Kidney capillary endothelial cell (primary cell): ENCODE measurements at regions not wholly inside any gene's neighbourhood (a gene's known extent, or its start where the extent isn't known, plus 50 kb on each side); places are given as distances from the start of the nearest gene placed in this dataset.

Experiments
- DNase-seq: peaks from one replicate; pipeline ENCODE4 v3.0.0-alpha.2; 2018; ENCODE audit warnings: low spot score

DNA sequence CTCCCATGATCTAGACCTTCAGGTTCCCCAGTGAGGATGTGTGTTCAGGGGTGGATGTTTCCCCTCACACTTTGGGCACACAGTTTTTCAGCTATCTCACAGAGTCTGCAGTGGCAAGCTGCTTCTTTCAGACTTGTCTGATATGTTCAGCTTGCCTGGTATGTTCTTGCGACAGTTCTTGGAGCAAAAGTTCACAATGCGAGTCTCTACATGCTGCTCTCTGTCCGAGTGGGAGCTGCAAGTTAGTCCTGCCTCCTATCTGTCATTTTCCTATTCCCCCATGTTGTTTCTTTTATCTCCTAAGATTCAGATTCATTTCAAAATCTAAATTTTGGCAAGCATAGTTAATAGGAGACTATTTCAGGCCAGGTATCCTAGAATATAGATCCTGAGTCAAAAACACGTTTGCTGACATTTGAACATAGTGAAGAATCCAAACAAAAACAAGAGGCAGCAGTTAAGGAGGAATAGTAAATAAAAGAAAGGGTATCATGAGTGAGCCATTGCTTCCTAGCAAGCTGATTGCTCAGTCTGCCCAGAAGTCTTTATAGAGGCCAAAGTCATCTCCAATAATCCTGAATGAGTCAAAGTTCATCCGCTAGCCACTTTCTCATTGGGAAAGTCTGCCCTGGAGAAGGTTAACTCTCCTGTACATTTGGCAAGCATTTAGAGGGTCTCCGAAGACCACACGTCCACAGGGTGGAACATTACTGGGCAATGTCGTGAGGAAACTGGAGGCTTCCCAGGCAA lies 140.2 kb upstream of the MOCS1 start:
- DNase-seq: no peak

DNA sequence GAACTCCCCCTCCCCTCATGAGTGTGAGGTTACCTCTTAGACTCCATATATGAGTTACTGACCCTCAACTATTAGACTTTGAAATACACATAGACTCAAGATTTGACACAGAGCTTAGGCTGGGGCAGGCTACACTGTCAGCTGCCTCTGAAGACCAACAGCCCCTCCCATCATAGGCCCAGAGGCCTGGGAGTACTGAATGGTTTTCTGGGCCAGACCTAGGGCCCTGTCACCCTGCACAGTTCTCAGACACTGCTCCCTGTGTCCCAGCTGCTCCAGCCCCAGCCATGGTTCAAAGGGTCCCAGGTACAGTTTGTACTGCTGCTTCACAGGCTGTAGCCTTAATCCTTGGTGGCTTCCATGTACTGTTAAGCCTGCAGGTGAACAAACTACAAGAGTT lies 132.1 kb upstream of the MOCS1 start:
- DNase-seq: no peak

DNA sequence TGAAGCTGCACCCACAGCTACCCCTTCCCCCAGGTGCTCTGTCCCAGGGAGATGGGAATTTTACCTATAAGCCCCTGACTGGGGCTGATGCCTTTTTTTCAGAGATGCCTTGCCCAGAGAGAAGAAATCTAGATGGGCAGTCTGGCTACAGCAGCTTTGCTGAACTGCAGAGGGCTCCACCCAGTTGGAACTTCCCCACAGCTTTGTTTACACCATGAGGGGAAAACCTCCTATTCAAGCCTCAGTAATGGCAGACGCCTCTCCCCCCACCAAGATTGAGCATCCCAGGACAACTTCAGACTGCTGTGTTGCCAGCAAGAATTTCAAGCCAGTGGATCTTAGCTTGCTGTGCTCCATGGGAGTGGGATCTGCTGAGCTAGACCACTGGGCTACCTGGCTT lies 122.6 kb upstream of the MOCS1 start:
- DNase-seq: no peak

DNA sequence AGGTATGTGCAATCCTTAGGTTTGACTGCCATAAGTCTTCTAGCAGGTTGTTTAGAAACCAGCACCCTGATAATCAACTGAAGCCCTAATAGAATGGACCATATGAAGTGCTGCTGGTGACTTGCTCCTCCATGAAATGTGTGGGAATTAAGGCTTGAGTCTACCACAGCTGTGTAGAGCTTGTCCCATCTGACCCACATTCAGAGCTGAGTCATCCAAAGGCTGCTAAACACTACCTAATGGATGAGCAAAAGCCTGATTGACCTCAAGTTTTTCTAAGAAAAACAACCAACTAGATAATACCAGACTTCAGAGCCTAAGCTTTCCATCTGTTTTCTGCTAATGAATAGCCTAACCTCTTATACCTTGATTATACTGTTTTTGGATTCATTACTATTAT lies 120.3 kb upstream of the MOCS1 start:
- DNase-seq: no peak

DNA sequence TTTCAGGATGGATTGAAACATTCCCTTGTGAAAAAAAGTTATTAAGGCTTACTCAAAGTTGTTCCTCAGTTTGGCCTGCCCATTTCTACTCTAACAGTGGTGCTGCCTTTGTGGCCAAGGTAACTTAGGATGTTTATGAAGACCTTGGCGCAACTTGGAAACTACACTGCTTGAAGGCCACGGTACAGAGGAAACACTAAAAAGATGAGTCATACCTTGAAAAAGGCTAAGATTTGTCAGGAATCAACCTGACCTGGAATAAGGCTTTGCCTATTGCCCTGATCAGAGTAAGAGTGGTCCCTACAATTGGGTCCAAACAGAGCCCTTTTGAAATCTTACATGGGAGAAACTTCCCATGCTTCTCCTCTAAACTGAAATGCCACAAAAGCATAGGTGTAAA lies 119.9 kb upstream of the MOCS1 start:
- DNase-seq: no peak

DNA sequence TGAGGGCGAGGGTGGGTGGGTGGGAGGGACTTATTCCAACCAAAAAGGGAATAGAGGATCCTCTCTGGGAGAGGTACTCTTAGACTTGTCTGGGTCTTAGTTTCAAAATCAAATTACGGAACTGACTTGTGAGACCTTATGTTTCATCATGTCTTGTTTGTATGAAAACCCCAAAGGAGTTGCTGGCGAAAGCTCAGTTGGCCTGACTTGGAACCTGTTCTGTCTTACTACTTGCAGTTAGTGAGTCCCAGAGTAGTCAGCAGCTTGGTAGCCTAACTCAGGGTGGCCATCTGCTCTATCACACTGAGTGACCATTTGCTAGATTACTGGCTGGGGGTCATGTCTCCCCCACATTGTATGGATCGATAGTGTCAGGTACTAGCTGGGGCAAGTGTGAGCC lies 114.9 kb upstream of the MOCS1 start:
- no peak for DNase-seq

DNA sequence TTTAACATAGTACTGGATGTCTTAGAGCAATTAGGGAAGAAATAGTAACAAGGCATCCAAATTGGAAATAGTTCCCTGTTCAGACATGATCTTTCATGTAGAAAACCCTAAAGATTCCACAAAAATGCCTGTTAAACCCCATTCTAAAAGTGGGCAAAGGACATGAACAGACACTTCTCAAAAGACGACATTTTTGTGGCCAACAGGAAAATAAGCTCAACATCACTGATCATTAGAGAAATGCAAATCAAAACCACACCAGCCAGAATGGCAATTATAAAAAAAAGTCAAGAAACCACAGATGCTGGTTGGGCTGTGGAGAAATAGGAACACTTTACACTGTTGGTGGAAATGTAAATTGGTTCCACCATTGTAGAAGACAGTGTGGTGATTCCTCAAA lies 109.9 kb upstream of the MOCS1 start:
- DNase-seq: no peak

DNA sequence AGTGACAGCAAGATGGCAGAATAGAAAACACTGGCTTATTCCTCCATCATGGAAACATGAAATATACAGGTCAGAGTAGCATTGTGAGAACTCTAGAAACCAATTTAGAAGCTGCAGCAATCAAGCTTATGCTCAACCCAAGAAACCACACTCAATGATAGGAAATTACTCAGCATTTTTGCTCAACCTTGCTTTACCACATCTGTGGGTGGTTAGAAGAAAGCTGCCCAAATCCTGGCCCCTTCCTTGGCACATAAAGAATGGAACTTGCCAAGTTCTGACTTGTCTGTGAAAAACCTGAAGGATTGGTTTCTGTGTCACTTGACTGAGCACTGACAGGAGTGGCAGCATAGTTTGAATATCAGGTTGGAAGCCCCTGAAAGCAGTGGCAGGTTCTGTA lies 108.0 kb upstream of the MOCS1 start:
- no peak for DNase-seq

DNA sequence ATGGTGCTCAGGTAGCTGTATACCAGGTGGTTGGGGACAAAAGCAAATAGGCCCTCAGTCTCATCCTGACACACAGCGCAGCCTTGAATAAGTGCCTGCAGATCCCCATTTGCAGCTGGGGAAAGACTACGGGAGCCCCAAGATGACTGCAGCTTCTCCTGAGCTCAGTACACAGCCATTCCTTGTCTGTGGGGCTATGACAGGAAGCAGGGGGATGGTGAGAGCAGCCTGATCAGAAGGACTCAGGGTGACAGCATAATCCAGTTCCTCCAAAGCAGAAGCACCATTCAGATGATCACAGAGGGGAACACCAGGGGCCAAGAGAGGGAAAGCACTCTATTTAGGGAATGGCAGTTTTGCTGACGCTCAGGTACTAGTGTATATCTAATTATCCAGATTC lies 104.8 kb upstream of the MOCS1 start:
- DNase-seq: no peak

DNA sequence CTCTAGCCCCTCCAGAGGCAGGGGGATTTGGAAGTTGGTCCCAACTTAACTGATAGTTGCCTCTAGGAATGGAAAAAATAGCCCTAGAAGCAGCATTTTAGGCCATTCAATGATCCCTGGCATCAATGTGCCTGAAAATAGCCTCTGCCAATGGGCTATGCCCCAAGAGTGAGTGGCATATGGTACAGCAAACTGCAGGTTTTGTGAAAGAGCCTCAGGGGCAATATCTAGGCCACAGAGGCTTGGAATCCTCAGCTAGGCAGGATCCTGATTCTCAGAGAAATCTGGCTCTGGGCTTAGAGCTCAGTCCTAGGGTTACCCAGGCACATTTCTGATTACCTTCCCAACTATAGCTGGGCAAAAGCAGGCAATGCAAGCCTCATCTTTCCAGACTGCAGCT lies 104.4 kb upstream of the MOCS1 start:
- no peak for DNase-seq

DNA sequence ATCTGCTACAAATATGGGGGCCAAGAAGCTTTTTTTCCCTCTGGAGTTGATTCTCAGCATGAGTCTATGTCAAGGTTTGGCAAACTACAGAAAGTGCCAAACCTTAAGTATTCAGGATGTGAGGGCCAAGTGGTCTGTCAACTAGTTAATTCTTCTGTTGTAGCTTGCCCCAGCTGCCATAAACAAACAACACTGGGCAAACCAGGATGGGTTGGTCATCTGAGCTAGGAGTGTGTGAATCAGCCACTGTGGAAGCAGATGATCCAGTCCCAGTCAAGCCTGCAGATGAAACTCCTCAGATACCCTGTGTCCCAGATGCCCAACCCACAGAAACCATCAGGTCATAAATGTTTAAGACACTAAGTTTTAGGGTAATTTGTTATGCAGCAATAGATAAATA lies 103.0 kb upstream of the MOCS1 start:
- DNase-seq: no peak

DNA sequence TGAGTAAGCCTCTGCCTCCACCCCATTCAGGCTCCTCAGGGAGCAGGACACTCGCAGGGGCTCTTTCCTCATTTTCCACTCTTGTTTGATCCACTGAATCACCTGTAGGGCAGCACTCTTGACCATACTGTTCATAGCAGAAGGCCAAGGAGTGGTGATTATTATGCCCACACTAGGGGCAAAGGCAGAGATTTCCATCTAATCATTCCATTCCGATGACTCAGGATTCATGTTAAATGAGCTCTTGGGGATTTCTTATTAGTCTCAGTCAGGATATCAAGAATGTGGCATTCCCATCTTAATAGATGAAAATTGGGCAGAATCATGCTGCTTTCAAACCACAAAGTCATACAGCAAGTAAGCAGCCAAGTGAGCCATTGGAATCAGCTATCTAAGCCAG lies 101.9 kb upstream of the MOCS1 start:
- DNase-seq: no peak

DNA sequence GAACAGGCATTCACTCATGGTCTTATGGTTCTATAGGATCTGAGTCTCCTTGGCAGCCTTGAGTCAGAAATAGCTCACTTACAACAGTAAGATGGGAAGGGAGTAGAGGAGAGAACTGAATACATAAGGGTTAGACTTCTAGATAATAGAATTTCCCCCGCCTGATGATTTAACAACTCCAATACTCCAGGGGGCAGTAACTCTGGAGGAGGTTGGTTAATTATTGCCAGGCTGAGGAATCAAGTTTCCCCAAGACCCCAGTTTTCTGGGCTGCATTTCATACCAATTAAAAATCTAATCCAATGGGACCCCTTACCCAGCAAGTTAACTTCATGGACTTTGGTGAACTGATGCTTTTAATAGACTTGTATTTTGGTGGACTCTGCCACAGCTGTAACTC lies 94.2 kb upstream of the MOCS1 start:
- no peak for DNase-seq

DNA sequence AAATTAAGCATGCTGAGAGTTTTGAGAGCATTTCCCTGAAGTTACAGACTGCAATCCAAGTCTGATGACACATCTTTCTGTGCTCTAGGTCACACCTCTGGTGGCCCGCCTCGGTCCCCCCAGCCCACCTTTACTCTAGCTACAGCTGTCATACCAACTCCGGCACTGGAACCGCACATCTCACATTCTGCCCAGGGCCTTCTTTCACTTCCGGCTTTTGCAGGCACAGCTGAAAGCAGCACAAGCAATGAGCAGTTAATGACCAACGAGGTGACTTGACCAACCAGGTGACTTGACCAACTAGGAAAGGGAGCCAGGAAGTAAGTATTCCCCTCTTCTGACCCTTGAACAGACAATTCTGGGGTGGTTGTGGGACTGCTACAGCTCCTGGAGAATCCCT lies 88.6 kb upstream of the MOCS1 start:
- no peak for DNase-seq

DNA sequence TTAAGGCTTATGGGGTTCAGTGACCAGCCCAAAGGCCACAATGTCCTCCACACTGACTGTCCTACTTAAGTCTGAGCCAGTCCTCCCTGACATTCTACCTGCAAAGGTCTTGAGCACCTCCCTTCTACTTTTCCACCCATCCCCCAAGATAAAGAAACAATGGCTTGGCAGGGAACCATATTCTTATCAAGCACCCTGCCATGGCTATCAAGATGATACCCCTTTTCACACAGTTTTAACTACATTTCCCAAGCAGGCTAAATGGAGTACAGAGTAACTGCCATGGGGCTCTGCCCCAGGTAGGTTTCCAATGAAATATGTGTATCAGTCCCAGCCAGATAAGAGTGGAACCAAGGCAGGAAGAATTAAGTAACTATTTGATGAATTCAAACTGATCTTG lies 85.9 kb upstream of the MOCS1 start:
- no peak for DNase-seq

DNA sequence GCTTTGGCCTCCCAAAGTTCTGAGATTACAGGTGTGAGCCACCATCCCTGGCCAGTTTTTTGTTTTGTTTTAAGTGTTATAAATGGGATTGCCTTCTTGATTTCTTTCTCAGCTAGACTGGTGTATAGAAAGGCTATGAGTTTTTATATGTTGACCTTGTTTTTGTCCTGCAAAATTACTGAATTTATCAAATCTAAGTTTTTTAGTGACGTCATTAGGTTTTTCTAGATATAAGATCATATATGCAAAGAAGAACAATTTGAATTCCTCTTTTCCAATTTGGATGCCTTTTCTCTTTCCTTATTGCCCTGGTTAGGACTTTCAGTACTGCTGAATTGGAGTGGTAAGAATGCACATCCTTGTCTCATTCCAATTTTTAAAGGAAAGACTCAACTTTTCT lies 81.3 kb upstream of the MOCS1 start:
- no peak for DNase-seq

DNA sequence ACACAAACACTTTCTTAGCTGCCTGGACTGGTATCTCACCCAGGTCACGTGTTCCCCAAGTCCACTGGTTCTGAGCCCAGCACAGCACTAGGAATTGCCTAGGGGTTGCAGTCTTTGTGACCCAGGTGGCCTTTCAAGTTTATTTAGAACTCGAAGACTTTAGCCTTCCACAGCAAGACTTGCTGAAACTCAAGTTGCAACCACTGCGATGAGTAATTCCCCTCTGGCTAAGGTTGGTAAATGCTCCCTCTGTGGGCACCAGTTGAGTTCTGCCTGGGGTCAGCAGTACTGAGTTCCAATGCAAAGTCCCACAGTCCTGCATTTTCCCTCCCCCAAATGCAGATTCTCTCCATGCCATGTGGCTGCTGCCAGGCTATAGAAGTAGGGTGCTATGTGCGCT lies 77.6 kb upstream of the MOCS1 start:
- no peak for DNase-seq

DNA sequence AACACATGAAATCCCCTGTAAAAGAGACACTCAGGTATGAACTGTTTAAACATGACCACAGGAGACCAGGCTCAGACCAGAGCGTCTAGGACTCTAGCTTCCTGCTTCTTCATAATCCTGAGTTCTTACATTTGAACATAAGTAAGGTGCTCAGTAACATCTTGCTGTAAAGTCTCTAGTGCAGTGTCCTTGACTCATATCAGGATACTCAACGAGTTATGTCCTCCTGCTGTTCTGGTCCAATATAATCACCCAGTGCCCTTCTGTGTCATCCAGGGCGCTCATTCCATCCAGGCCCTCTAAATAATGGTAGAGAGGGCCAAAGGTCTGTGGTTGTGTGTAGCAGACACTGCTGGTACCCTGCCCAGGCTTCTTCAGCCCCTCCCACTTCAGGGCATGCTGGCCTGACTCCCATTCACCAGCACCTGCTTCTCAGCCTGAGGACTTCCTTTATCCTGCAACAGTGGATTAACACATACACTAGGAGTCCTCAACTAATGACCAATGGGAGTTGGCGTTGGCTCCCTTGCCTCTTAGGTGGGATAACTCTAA lies 66.8 kb upstream of the MOCS1 start:
- no peak for DNase-seq

DNA sequence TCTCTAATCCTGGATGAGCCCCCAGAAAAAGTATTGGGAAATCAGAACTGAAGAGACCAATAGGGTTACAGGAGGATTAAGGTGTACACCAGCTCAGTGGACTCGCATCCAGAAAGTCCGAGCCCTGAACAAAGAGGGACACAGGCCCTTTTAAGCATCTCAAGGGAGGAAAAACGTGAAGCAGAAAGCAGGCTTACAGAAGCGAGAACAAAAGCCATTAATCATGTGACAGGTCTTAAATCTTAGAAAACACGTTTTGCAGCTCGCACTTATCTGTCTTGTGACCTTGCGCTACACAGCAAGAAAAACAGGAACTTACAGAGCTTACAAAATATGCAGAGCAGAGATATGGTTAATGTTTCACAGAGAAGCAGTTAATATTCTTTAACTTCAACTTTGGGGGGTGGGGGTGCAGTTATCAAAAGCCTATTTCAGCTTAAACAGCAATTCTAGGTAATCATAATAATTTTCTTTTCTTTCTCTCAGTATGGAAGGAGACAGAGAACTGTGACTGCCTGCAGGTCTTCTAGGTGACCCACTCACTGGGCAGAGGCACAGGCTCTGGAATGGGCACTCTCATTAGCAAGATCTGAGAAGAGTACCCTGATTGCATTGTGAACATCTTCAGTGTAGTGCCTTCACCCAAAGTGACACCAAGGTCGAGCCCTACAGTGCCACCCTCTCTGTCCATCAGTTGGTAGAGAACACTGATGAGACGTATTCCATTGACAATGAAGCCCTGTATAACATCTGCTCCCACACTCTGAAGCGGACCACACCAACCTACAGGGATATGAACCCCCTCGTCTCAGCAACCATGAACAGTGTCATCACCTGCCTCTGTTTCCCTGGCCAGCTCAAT lies 65.0 kb upstream of the MOCS1 start:
- DNase-seq: no peak

DNA sequence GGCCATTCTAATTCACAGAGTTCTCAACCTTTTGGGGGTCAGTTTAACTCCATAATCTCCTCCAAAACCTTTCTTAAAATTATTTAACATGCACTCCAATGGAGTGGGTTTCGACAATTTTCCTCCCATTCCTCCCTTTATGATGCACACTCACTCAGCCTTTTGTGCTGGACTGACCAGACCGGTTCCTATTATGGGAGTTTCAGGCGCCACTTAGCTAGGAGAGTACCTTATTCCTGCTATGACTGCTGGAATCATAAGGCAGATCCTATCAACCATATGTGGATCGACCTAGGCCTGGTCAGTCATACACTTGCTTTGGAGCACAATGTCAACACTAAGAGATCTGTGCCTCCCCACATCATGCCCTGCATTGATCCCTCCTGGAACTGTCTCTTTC lies 63.9 kb upstream of the MOCS1 start:
- DNase-seq: no peak

DNA sequence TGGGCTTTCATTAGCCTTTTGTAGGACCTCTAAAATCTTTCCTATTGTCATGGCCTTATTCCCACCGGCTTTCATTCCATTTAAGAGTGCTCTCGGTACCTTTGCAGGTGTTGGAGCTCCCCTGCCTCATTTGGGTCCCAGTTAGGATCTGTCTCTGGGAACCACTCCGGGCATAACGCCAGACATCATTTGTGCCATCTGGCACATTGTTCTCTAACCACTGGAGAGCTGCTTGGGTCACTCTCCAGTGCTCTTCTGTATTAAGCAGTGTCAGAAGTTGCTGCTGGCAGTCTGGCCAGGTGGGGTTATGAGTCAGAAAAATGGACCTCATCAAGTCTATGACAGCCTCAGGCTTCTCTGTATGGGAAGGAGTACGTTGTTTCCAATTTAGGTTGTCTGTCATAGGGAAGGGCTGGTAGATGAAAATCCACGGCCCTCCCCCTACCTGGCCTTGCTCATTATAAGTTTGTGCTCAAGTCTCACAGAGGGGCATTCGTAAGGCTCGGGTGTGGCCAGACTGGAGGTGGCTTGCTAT lies 62.9 kb upstream of the MOCS1 start:
- no peak for DNase-seq

DNA sequence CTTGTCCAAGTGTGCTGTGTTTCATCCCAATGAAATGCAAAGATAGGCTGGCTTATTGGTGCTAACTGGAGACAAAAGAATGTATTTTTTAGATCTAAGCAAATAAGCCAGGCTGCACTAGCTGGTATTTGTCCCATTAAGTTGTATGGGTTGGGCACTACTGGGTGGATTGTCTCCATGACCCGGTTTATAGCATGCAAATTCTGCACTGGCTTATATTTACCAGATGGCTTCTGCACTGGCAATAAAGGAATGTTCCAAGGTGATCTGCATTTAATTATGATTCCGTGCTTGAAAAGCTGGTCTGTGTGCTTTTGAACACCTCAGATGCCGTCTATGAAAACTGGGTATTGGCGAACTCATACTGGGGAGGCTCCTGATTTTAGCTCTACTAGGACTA lies 61.4 kb upstream of the MOCS1 start:
- DNase-seq: no peak
